GM19452 (cell line): ENCODE measurements at regions not wholly inside any gene's neighbourhood (a gene's known extent, or its start where the extent isn't known, plus 50 kb on each side); places are given as distances from the start of the nearest gene placed in this dataset.

Experiments
- ATAC-seq: cut with Tn5 transposase; IDR thresholded peaks from one replicate; pipeline ENCODE4 v1.9.1; 2021; ENCODE audit not compliant: unreplicated experiment

DNA sequence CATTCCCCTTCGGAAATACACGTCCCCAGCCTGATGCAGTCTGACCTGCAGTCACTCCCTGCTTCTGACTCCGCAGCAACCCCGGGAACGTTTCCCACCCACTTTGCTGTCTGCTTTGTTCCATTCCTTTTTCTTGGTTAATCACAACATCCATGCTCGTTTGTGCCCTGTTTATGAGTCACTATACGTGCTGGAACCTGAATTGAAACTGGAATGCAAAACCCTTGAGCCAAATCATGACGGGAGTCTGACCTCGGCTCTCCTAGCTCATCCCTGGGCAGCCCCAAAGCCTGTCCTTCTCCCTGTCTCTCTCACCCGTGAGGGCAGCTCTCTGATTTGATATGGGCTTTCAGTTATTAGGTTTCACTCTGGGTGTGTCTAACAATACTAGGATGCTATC lies 57.1 kb upstream of the RNF152 start:
- ATAC-seq, result no peak

DNA sequence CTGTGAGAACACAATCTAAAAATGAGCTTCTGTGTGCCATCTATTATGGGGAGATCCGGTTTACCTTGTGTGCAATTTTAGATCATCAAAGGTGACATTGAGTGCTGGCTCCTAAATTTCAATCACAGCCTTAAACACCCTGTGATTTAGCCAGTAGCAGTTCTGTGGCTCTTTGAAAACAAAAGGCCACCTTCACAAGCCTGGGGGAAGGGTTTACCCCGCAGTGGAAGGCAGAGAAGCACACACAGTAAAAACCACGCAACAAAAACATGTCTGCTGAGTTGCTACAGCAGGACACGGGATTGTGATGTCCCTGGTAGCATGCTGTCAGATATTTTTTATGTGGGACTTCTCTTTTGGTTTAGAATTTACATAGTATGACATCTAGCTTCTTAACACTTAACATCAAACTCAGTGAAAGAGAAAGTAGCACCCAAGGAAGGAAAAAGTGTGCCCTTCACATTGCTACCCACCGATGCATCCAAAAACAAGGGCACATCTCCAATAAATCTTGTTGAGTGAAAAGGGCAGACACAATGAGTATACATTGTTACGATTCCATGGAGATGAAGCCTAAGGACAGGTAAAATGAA lies 56.1 kb upstream of the RNF152 start:
- no peak for ATAC-seq

DNA sequence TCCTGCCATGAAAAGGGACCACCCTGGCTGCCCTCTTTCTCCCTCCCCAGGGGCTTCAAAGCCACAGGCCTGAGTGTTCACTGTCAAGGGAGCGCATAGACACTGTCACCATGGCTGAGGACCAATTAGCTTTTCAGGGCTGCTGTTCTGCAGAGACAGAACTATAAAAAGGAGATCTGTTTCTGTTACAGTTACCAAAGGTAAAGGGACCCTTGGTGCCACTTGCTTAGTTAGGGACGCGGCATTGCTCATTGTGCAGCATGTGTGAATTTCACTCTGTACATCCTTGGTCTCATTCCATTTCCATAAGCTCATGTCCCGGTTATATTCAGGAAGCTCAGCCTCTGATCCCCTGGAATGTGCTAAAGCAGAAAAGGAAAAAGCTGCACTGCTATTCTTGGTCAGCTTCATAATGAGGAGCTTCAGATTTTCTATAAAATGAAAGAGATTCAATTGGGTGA lies 55.5 kb upstream of the RNF152 start:
- ATAC-seq, result no peak

DNA sequence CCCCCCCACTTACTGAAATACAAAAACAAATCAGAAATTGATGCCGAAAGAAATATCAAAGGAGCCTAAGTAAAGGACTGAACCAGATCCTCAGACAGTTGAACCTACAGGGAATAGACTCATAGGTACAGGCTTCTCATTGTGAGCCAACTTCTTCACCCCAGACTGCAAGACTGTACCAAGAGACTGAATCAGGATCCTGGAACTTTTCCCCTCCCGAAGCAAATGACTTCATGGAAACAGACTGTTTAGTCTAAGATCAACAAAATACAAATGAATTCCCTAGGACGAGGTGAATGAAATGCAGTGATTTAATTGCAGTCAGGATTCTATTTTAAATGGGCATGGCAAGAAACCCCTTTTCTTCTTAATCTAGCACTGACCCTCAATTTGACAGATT lies 53.6 kb upstream of the RNF152 start:
- no peak for ATAC-seq

DNA sequence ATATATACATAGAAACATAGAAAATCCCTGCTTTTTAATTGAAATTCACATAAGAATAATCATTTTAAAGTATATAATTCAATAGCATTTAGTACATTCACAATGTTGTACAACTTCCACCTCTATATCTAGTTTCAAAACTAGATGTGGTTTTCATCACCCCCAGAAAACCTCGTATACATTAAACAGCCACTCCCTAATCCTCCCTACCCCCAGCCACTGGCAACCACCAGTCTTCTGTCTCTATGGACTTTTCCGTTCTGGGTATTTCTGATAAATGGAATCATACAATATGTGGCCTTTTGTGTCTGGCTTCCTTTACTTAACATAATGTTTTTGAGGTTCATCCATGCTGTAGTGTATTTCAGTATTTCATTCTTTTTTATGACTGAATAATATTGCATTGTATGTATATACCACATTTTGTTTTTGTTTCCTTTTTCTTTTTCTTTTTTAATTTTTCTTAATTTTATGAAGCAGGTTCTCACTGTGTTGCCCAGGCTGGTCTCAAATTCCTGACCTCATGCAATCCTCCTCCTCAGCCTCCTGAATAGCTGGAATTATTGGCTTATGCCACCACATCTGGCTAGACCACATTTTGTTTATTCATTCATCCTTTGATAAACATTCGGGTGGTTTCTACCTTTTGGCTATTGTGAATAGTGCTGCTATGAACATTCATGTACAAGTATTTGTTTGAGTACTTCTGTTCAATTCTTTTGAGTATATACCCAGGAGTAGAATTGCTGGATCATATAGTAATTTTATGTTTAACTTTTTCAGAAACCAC lies 50.6 kb upstream of the RNF152 start:
- no peak for ATAC-seq
